MM.1S (cell line): ENCODE measurements at regions not wholly inside any gene's neighbourhood (a gene's known extent, or its start where the extent isn't known, plus 50 kb on each side); places are given as distances from the start of the nearest gene placed in this dataset.
"Not testable (repeated sequence)": the region's sequence is repeated elsewhere in the genome, so short reads cannot be mapped to it uniquely, and the experiment has no call there.

Source experiments
- DNase-seq: peaks from one replicate; pipeline ENCODE4 v3.0.0-alpha.2; 2015
- H2AFZ ChIP-seq: fragments of 300-600 bp; sonication (generic); 2 replicates; pipeline ENCODE4 v1.6.0; 2016; ENCODE audit warnings: antibody characterized with exemption, low read length
- H3F3A ChIP-seq: fragments of 300-600 bp; sonication (generic); 2 replicates; pipeline ENCODE4 v1.6.1; 2016; ENCODE audit warnings: mild to moderate bottlenecking, antibody characterized with exemption, low read length, moderate library complexity, mixed read lengths; ENCODE audit not compliant: insufficient read depth
- H3K27ac ChIP-seq: fragments of 300-600 bp; sonication (generic); 2 replicates; pipeline ENCODE4 v1.5.1; 2016; ENCODE audit warnings: mild to moderate bottlenecking, low read length
- H3K27me3 ChIP-seq: fragments of 300-600 bp; sonication (generic); replicated peaks from 2 replicates; pipeline ENCODE4 v1.6.0; 2016; ENCODE audit warnings: low read length; ENCODE audit not compliant: insufficient read depth
- H3K36me3 ChIP-seq: fragments of 300-600 bp; sonication (generic); replicated peaks from 2 replicates; pipeline ENCODE4 v1.6.1; 2016; ENCODE audit warnings: mild to moderate bottlenecking, low read length, mixed read lengths; ENCODE audit not compliant: insufficient read depth
- H3K4me1 ChIP-seq: fragments of 300-600 bp; sonication (generic); 2 replicates; pipeline ENCODE4 v1.6.1; 2016; ENCODE audit warnings: low read length, mixed read lengths
- H3K4me2 ChIP-seq: fragments of 300-600 bp; sonication (generic); 2 replicates; pipeline ENCODE4 v1.6.0; 2016; ENCODE audit warnings: low read depth, low read length
- H3K4me3 ChIP-seq: fragments of 300-600 bp; sonication (generic); 2 replicates; pipeline ENCODE4 v1.5.1; 2016; ENCODE audit warnings: low read length, mixed read lengths
- H3K79me2 ChIP-seq: fragments of 300-600 bp; sonication (generic); 2 replicates; pipeline ENCODE4 v1.6.1; 2016; ENCODE audit warnings: mixed run types, low read length, mixed read lengths
- H3K9ac ChIP-seq: fragments of 300-600 bp; sonication (generic); 2 replicates; pipeline ENCODE4 v1.6.1; 2016; ENCODE audit warnings: low read length, mixed read lengths
- H3K9me2 ChIP-seq: fragments of 300-600 bp; sonication (generic); replicated peaks from 2 replicates; pipeline ENCODE4 v1.6.1; 2016; ENCODE audit warnings: mild to moderate bottlenecking, low read length, mixed read lengths; ENCODE audit not compliant: insufficient read depth
- H3K9me3 ChIP-seq: fragments of 300-600 bp; sonication (generic); replicated peaks from 2 replicates; pipeline ENCODE4 v1.6.1; 2016; ENCODE audit warnings: mild to moderate bottlenecking, low read length, mixed read lengths; ENCODE audit not compliant: insufficient read depth
- H4K20me1 ChIP-seq: fragments of 300-600 bp; sonication (generic); 2 replicates; pipeline ENCODE4 v1.6.1; 2016; ENCODE audit warnings: mild to moderate bottlenecking, low read length, moderate library complexity, mixed read lengths; ENCODE audit not compliant: insufficient read depth

GRCh38 chr21:5154641-5154982 lies 5366.8 kb upstream of the TPTE start:
- not testable (repeated sequence) for H3K4me3 ChIP-seq, H3K9ac ChIP-seq, H2AFZ ChIP-seq, H4K20me1 ChIP-seq, H3F3A ChIP-seq, H3K9me3 ChIP-seq, H3K9me2 ChIP-seq, H3K79me2 ChIP-seq, H3K27me3 ChIP-seq, H3K36me3 ChIP-seq, H3K4me2 ChIP-seq, H3K27ac ChIP-seq, H3K4me1 ChIP-seq
- peak; percentile 85 for DNase-seq

- H4K20me1 ChIP-seq, H3K36me3 ChIP-seq, H2AFZ ChIP-seq, H3K4me2 ChIP-seq, H3K9ac ChIP-seq, H3K27ac ChIP-seq, H3F3A ChIP-seq, H3K9me3 ChIP-seq, H3K4me3 ChIP-seq, H3K27me3 ChIP-seq, H3K9me2 ChIP-seq, H3K79me2 ChIP-seq, DNase-seq, H3K4me1 ChIP-seq: not testable (repeated sequence)
These were observed 5358.4 kb upstream of the TPTE start for GRCh38 chr21:5162693-5163574.

- not testable (repeated sequence) for H3K9me2 ChIP-seq, H3F3A ChIP-seq, H3K36me3 ChIP-seq, H3K9ac ChIP-seq, H2AFZ ChIP-seq, DNase-seq, H3K9me3 ChIP-seq, H3K79me2 ChIP-seq, H3K4me2 ChIP-seq, H4K20me1 ChIP-seq, H3K4me1 ChIP-seq, H3K4me3 ChIP-seq, H3K27me3 ChIP-seq, H3K27ac ChIP-seq
These were observed 5355.6 kb upstream of the TPTE start for GRCh38 chr21:5165829-5166228.
